DND-41 (cell line): ENCODE measurements at regions not wholly inside any gene's neighbourhood (a gene's known extent, or its start where the extent isn't known, plus 50 kb on each side); places are given as distances from the start of the nearest gene placed in this dataset.

Experiments
- ATAC-seq: fragments of 200-7000 bp; cut with Tn5 transposase; 3 replicates; pipeline ENCODE4 v1.9.1; 2021; ENCODE audit warnings: low read depth; ENCODE audit not compliant: insufficient read depth
- DNase-seq: peaks from one replicate; pipeline ENCODE4 v3.0.0-alpha.2; 2020
- H2AFZ ChIP-seq: 2 replicates; pipeline ENCODE4 v1.6.0; 2012; ENCODE audit warnings: low read depth, low read length
- H3K27ac ChIP-seq: 2 replicates; pipeline ENCODE4 v1.5.1; 2012; ENCODE audit warnings: low read length, inconsistent platforms
- H3K27me3 ChIP-seq: fragments of 200-600 bp; sonication (generic); 2 replicates; pipeline ENCODE4 v1.6.0; 2012; ENCODE audit warnings: low read length, mild to moderate bottlenecking, inconsistent platforms; ENCODE audit not compliant: insufficient read depth, poor library complexity
- H3K36me3 ChIP-seq: 2 replicates; pipeline ENCODE4 v1.5.1; 2012; ENCODE audit warnings: low read length, inconsistent platforms; ENCODE audit not compliant: insufficient read depth
- H3K4me1 ChIP-seq: 2 replicates; pipeline ENCODE4 v1.5.1; 2012; ENCODE audit warnings: mild to moderate bottlenecking, low read length; ENCODE audit not compliant: insufficient read depth
- H3K4me2 ChIP-seq: 2 replicates; pipeline ENCODE4 v1.6.0; 2012; ENCODE audit warnings: mild to moderate bottlenecking, moderate library complexity, low read length, inconsistent platforms; ENCODE audit not compliant: insufficient read depth
- H3K4me3 ChIP-seq, 2 experiments: fragments of 200-600 bp in 1 of 2; shearing (Covaris generic) in 1 of 2; 2 replicates each; pipeline ENCODE4 v1.5.1; 2012 to 2016; ENCODE audit warnings: inconsistent platforms in 2 of 2, low read length in 2 of 2, mild to moderate bottlenecking in 2 of 2, low read depth in 1 of 2, moderate library complexity in 1 of 2
- H3K79me2 ChIP-seq: 2 replicates; pipeline ENCODE4 v1.6.0; 2012; ENCODE audit warnings: low read length, inconsistent platforms; ENCODE audit not compliant: insufficient read depth
- H3K9ac ChIP-seq: 2 replicates; pipeline ENCODE4 v1.6.0; 2012; ENCODE audit warnings: low read depth, mild to moderate bottlenecking, inconsistent platforms, low read length, moderate library complexity
- H3K9me3 ChIP-seq: 2 replicates; pipeline ENCODE4 v1.5.1; 2012; ENCODE audit warnings: low read length, moderate library complexity, mild to moderate bottlenecking, inconsistent platforms; ENCODE audit not compliant: insufficient read depth, severe bottlenecking
- H4K20me1 ChIP-seq: 2 replicates; pipeline ENCODE4 v1.6.0; 2012; ENCODE audit warnings: low read length; ENCODE audit not compliant: insufficient read depth
- CTCF ChIP-seq: IDR thresholded peaks from 2 replicates; pipeline ENCODE4 v1.5.1; 2012; ENCODE audit warnings: borderline replicate concordance, low read length, moderate library complexity, mild to moderate bottlenecking; ENCODE audit not compliant: poor library complexity, severe bottlenecking; ENCODE audit errors: extremely low read depth
- EZH2 ChIP-seq: IDR thresholded peaks from 3 replicates; pipeline ENCODE4 v1.6.1; 2012; ENCODE audit warnings: borderline replicate concordance, low read depth, mild to moderate bottlenecking, moderate library complexity, low read length, inconsistent platforms; ENCODE audit not compliant: severe bottlenecking

GRCh38 chr9:87127978-87128614 lies 180.8 kb upstream of the GAS1 start:
- H4K20me1 ChIP-seq = no peaks in the 10 kb centered on the region
- no peak overlapping the region for H3K9ac ChIP-seq
- no peaks in the 10 kb centered on the region for H3K79me2 ChIP-seq
- no peak overlapping the region for H3K4me2 ChIP-seq
- DNase-seq = no peak
- no peak for ATAC-seq
- no peak overlapping the region for H2AFZ ChIP-seq
- H3K4me1 ChIP-seq = no peaks in the 10 kb centered on the region
- H3K36me3 ChIP-seq = no peaks in the 10 kb centered on the region
- H3K4me3 ChIP-seq = no peak overlapping the region
- TF ChIP-seq EZH2 (no peak), CTCF (no peak)
- H3K27me3 ChIP-seq = no peaks in the 10 kb centered on the region
- H3K9me3 ChIP-seq = no peaks in the 10 kb centered on the region
- H3K27ac ChIP-seq = no peak overlapping the region

- no peak for DNase-seq
- no peak overlapping the region for H3K4me2 ChIP-seq
- no peak overlapping the region for H3K9ac ChIP-seq
Measured at GRCh38 chr9:87128844-87129493, 181.7 kb upstream of the GAS1 start.

GRCh38 chr9:87135074-87135473 lies 187.8 kb upstream of the GAS1 start:
- no peak for ATAC-seq
- no peaks in the 10 kb centered on the region for H3K79me2 ChIP-seq
- no peak overlapping the region for H3K27ac ChIP-seq
- H3K4me3 ChIP-seq = no peak overlapping the region
- H3K4me2 ChIP-seq = no peak overlapping the region
- no peaks in the 10 kb centered on the region for H4K20me1 ChIP-seq
- no peak overlapping the region for H3K9ac ChIP-seq
- H2AFZ ChIP-seq = no peak overlapping the region
- TF ChIP-seq CTCF (no peak), EZH2 (no peak)
- no peaks in the 10 kb centered on the region for H3K27me3 ChIP-seq
- no peaks in the 10 kb centered on the region for H3K4me1 ChIP-seq
- H3K9me3 ChIP-seq = no peaks in the 10 kb centered on the region
- H3K36me3 ChIP-seq = no peaks in the 10 kb centered on the region
- no peak for DNase-seq

More at GRCh38 chr9:87128844-87129493, 181.7 kb upstream of the GAS1 start:
- no peaks in the 10 kb centered on the region for H3K79me2 ChIP-seq
- H4K20me1 ChIP-seq = no peaks in the 10 kb centered on the region
- no peaks in the 10 kb centered on the region for H3K4me1 ChIP-seq
- no peak for ATAC-seq
- H3K4me3 ChIP-seq = no peak overlapping the region
- H3K27ac ChIP-seq = no peak overlapping the region
- no peak overlapping the region for H2AFZ ChIP-seq
- TF ChIP-seq EZH2 (no peak), CTCF (no peak)
- no peaks in the 10 kb centered on the region for H3K27me3 ChIP-seq
- H3K36me3 ChIP-seq = no peaks in the 10 kb centered on the region
- no peaks in the 10 kb centered on the region for H3K9me3 ChIP-seq
